ENCODE measurements at regions not wholly inside any gene's neighbourhood (a gene's known extent, or its start where the extent isn't known, plus 50 kb on each side); places are given as distances from the start of the nearest gene placed in this dataset.

DNA sequence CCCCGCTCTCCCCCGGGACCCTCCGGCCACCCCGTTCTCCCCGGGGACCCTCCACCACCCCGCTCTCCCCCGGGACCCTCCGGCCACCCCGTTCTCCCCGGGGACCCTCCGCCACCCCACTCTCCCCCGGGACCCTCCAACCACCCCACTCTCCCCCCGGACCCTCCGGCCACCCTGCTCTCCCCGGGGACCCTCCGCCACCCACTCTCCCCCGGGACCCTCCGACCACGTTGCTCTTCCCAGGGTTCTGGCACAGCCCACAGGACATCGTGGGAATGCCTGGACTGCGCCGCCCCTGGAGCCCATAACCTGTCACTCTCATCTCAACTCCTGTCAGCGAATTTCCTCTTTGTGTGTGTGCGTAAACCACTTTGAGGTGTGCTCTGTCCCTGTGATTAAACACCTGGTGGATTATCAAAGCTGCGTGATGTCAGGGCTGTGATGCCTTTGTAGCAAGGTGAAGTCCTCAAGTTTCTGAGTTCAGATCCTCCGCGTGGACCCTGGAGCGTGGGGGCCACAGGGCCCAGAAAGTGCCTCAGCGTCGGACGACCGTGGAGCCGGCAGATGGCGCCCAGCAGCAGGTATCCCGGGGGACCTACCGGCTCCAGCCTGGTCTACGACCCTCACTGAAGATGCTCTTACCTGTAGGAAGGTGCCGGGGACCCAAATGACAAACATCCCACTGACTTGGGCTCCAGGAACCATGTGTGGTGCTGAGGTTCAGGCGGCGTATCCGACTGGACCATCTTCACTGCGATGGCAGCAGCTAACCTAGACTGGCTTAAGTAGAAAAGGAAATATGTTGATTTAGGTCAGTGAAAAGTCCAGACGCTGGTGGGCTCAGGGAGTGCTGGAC lies 63.2 kb upstream of the GALNT9 start:
- TF ChIP-seq, protein P1, sequence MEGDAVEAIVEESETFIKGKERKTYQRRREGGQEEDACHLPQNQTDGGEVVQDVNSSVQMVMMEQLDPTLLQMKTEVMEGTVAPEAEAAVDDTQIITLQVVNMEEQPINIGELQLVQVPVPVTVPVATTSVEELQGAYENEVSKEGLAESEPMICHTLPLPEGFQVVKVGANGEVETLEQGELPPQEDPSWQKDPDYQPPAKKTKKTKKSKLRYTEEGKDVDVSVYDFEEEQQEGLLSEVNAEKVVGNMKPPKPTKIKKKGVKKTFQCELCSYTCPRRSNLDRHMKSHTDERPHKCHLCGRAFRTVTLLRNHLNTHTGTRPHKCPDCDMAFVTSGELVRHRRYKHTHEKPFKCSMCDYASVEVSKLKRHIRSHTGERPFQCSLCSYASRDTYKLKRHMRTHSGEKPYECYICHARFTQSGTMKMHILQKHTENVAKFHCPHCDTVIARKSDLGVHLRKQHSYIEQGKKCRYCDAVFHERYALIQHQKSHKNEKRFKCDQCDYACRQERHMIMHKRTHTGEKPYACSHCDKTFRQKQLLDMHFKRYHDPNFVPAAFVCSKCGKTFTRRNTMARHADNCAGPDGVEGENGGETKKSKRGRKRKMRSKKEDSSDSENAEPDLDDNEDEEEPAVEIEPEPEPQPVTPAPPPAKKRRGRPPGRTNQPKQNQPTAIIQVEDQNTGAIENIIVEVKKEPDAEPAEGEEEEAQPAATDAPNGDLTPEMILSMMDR (IDR thresholded peaks at IDR 0.05; ENCODE audit: control insufficient read depth, extremely low read depth, insufficient read depth): no peak
- no peak for DNase-seq (ENCODE audit: low read depth)
- no peak overlapping the region for H3K4me3 ChIP-seq (ENCODE audit: low read depth, low read length)

DNA sequence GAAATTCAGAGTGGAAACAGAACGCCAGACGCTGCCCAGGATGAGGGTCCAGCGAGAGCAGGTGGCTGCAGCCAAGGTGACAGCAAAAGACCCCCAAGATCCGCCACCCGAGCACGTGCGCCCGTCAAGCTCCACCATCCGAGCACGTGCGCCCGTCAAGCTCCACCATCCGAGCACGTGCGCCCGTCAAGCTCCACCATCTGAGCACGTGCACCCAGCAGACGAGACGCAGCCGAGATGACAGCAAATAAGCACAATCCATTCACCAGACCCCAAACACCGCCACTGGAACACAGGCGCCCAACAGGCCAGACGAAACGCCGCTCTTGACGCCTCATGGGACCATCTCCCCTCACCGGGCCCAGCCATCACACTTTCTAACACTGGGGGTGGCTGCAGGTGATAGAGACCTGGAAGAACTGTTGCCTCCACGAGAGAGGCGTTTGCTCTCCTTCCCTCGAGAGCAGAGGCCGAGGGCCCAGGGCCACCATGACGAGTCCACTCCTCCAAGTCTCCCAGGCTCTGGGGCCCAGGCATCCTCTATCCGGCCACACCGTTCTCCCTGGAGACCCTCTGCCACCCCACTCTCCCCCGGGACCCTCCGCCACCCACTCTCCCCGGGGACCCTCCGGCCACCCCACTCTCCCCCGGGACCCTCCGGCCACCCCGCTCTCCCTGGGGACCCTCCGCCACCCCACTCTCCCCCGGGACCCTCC lies 62.1 kb upstream of the GALNT9 start:
- TF ChIP-seq, protein P1 (IDR thresholded peaks at IDR 0.05; ENCODE audit: control insufficient read depth, extremely low read depth, insufficient read depth): no peak
- DNase-seq (ENCODE audit: low read depth): no peak
- H3K4me3 ChIP-seq (ENCODE audit: low read depth, low read length): no peak overlapping the region

DNA sequence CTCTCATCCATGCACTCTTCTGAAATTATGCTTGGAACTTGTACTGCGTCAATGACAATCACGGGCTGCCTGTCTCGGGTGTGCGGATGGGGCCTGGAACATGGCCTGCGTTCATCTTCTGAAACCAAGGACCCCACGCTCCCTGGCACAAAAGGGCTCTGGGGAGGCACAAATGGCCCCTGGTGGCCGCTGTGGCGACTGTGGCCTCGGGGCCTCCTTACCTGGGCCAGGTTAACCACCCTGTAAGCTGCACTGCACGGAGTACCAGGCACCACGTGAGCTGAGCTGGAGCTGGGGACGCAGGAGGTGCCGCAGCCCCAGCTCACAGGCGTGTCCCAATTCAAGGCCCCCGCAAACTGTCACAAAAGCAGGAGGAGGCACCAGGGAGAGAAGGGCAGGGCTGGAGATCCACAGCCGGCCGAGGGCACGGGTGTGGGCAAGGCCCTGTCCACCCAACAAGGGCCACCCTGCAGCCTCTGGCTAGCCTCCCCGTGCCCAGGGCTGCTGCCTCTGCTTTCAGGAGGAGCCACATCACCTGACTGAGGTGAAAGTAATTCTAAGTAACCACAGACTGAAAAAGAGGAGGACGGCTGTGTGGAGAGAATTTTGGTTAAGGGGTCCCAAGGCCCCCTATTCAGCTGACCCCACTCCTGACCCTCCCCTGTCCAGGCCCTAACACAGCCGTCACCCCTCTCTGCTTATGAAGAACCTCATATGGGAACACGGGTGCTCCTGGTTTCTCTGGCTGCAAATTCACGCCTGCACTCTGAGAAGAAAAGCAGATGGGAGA lies 61.1 kb upstream of the GALNT9 start:
- DNase-seq (ENCODE audit: low read depth): no peak
- no peak overlapping the region for H3K4me3 ChIP-seq (ENCODE audit: low read depth, low read length)
- TF ChIP-seq, protein P1 (IDR thresholded peaks at IDR 0.05; ENCODE audit: control insufficient read depth, extremely low read depth, insufficient read depth): no peak

DNA sequence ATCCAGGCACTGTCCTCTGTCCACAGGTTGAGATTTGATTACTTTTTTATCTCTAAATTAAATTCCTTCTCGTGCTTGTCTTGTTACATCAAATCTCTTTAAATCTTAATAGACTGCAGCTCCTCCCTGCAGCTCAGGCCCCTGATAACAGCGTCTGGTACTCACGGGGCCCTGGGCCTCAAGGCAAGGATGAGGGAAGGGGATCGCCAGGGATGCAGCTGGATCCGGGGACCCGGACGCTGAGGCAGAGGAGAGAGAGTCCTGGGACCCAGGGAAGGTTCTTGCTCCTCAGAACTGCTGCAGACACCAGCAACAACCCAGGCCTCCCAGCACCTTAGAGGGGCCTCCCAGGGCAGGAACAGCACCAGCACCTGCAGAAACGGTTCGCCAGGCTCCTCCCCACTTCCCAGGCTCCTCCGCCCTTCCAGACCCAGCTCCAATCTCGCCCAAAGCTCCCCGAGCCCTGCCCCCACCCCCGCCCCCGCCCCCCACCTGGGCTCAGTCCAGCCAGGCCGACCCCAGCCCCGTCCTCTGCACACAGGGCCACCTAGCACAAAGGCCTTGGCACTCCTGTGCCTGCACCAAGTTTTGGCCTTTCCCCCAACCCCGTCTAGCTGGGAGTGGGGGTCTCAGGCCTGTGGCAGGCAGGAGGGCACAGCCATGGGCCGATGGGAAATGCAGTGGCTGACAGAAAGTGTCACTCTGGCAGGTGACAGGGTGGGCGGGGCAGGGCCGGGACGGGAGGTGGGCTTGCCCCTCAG lies 60.3 kb upstream of the GALNT9 start:
- DNase-seq (ENCODE audit: low read depth): no peak
- H3K4me3 ChIP-seq (ENCODE audit: low read depth, low read length): no peak overlapping the region
- TF ChIP-seq, protein P1 (IDR thresholded peaks at IDR 0.05; ENCODE audit: control insufficient read depth, extremely low read depth, insufficient read depth): no peak

- TF ChIP-seq, protein P1 (IDR thresholded peaks at IDR 0.05; ENCODE audit: control insufficient read depth, extremely low read depth, insufficient read depth): no peak
- no peak for DNase-seq (ENCODE audit: low read depth)
- H3K4me3 ChIP-seq (ENCODE audit: low read depth, low read length): no peak overlapping the region
These were observed 59.6 kb upstream of the GALNT9 start for GRCh38 chr12:132389026-132389425.

GRCh38 chr12:132388379-132389015 lies 59.1 kb upstream of the GALNT9 start:
- no peak for DNase-seq (ENCODE audit: low read depth)
- no peak overlapping the region for H3K4me3 ChIP-seq (ENCODE audit: low read depth, low read length)
- TF ChIP-seq, protein P1 (IDR thresholded peaks at IDR 0.05; ENCODE audit: control insufficient read depth, extremely low read depth, insufficient read depth): no peak
